HEK293 (cell line): ENCODE measurements at regions not wholly inside any gene's neighbourhood (a gene's known extent, or its start where the extent isn't known, plus 50 kb on each side); places are given as distances from the start of the nearest gene placed in this dataset.

ENCODE experiments used
- CTCF ChIA-PET: fragments of 350-600 bp; formaldehyde crosslinking; extraction: SDS; loops from one replicate; lab custom pipeline; 2021; ENCODE audit warnings: antibody characterized with exemption; lab: Yijun Ruan, JAX
- POLR2A ChIA-PET: fragments of 300-600 bp; formaldehyde crosslinking; extraction: SDS; loops from one replicate; lab custom pipeline; 2020; ENCODE audit warnings: antibody characterized with exemption, inconsistent platforms; lab: Yijun Ruan, JAX
- H3K27ac ChIP-seq: fragments of 200-500 bp; sonication (Bioruptor generic); 2 replicates; pipeline ENCODE4 v1.5.1; 2014; ENCODE audit warnings: low read depth, low read length, control low read depth, inconsistent platforms; ENCODE audit errors: extremely low read depth
- H3K36me3 ChIP-seq, 2 experiments: fragments of 200-500 bp in 1 of 2; sonication (Bioruptor generic) in 1 of 2; 1 replicate in 1 of 2; 2 replicates in 1 of 2; pipeline ENCODE4 v1.5.1; 2014 to 2017; ENCODE audit warnings: inconsistent platforms in 2 of 2, low read length in 2 of 2; ENCODE audit not compliant: control insufficient read depth in 2 of 2, insufficient read depth in 1 of 2
- H3K4me1 ChIP-seq: fragments of 200-500 bp; sonication (Bioruptor generic); 2 replicates; pipeline ENCODE4 v1.5.1; 2014; ENCODE audit warnings: mild to moderate bottlenecking, low read length, inconsistent platforms; ENCODE audit not compliant: control insufficient read depth, insufficient read depth
- H3K4me3 ChIP-seq: 2 replicates; pipeline ENCODE4 v1.5.1; 2011; ENCODE audit warnings: low read depth, mild to moderate bottlenecking, control low read depth, low read length, moderate library complexity
- H3K9me3 ChIP-seq: fragments of 200-500 bp; sonication (Bioruptor generic); 2 replicates; pipeline ENCODE4 v1.5.1; 2014; ENCODE audit warnings: low read depth, low read length, inconsistent platforms; ENCODE audit not compliant: control insufficient read depth, insufficient read depth
- WT1 ChIP-seq: fragments of 450-650 bp; formaldehyde crosslinking; IDR thresholded peaks from 2 replicates; pipeline ENCODE4 v1.5.1; 2016; ENCODE audit warnings: missing biosample characterization, missing genetic modification characterization
- YY2 ChIP-seq: fragments of 450-650 bp; formaldehyde crosslinking; IDR thresholded peaks from 2 replicates; pipeline ENCODE4 v1.5.1; 2016; ENCODE audit warnings: missing biosample characterization, missing genetic modification characterization
- ZBTB1 ChIP-seq: fragments of 450-650 bp; formaldehyde crosslinking; IDR thresholded peaks from 2 replicates; pipeline ENCODE4 v1.5.1; 2016; ENCODE audit warnings: missing biosample characterization, missing genetic modification characterization
- ZBTB6 ChIP-seq: fragments of 450-650 bp; formaldehyde crosslinking; IDR thresholded peaks from 2 replicates; pipeline ENCODE4 v1.5.1; 2017; ENCODE audit warnings: missing biosample characterization, missing genetic modification characterization
- ZNF10 ChIP-seq: fragments of 450-650 bp; formaldehyde crosslinking; IDR thresholded peaks from 2 replicates; pipeline ENCODE4 v1.5.1; 2017; ENCODE audit warnings: missing biosample characterization, missing genetic modification characterization
- ZNF112 ChIP-seq: fragments of 450-650 bp; formaldehyde crosslinking; IDR thresholded peaks from 2 replicates; pipeline ENCODE4 v1.5.0; 2017; ENCODE audit warnings: missing biosample characterization, missing genetic modification characterization
- ZNF121 ChIP-seq: fragments of 450-650 bp; formaldehyde crosslinking; IDR thresholded peaks from 2 replicates; pipeline ENCODE4 v1.5.1; 2016; ENCODE audit warnings: missing biosample characterization, missing genetic modification characterization
- ZNF132 ChIP-seq: fragments of 450-650 bp; formaldehyde crosslinking; IDR thresholded peaks from 2 replicates; pipeline ENCODE4 v1.5.1; 2017; ENCODE audit warnings: missing biosample characterization, missing genetic modification characterization, borderline replicate concordance
- ZNF146 ChIP-seq: fragments of 450-650 bp; formaldehyde crosslinking; IDR thresholded peaks from 2 replicates; pipeline ENCODE4 v1.5.1; 2016; ENCODE audit warnings: missing biosample characterization, missing genetic modification characterization
- ZNF157 ChIP-seq: fragments of 450-650 bp; formaldehyde crosslinking; IDR thresholded peaks from 2 replicates; pipeline ENCODE4 v1.5.1; 2016; ENCODE audit warnings: missing biosample characterization, missing genetic modification characterization
- ZNF19 ChIP-seq: fragments of 450-650 bp; formaldehyde crosslinking; IDR thresholded peaks from 2 replicates; pipeline ENCODE4; 2016; ENCODE audit warnings: missing biosample characterization, missing genetic modification characterization, low read depth
- ZNF26 ChIP-seq: fragments of 450-650 bp; formaldehyde crosslinking; IDR thresholded peaks from 2 replicates; pipeline ENCODE4 v1.5.1; 2016; ENCODE audit warnings: missing biosample characterization, missing genetic modification characterization
- ZNF354C ChIP-seq: fragments of 450-650 bp; formaldehyde crosslinking; IDR thresholded peaks from 2 replicates; pipeline ENCODE4 v1.5.1; 2016; ENCODE audit warnings: missing biosample characterization, missing genetic modification characterization, low read depth, borderline replicate concordance
- ZNF426 ChIP-seq: fragments of 450-650 bp; formaldehyde crosslinking; IDR thresholded peaks from 2 replicates; pipeline ENCODE4 v1.5.1; 2017; ENCODE audit warnings: missing biosample characterization, missing genetic modification characterization, mild to moderate bottlenecking, inconsistent platforms, moderate library complexity
- ZNF48 ChIP-seq: fragments of 450-650 bp; formaldehyde crosslinking; IDR thresholded peaks from 2 replicates; pipeline ENCODE4 v1.5.1; 2016; ENCODE audit warnings: missing biosample characterization, missing genetic modification characterization
- ZNF501 ChIP-seq: fragments of 450-650 bp; formaldehyde crosslinking; IDR thresholded peaks from 2 replicates; pipeline ENCODE4 v1.5.1; 2016; ENCODE audit warnings: missing biosample characterization, missing genetic modification characterization
- ZNF555 ChIP-seq: fragments of 450-650 bp; formaldehyde crosslinking; conservative IDR thresholded peaks from 2 replicates; pipeline ENCODE4 v1.5.1; 2017; ENCODE audit warnings: missing biosample characterization, mild to moderate bottlenecking, missing genetic modification characterization, inconsistent platforms
- ZNF76 ChIP-seq: fragments of 450-650 bp; formaldehyde crosslinking; IDR thresholded peaks from 2 replicates; pipeline ENCODE4; 2016; ENCODE audit warnings: low read depth, missing biosample characterization, missing genetic modification characterization, borderline replicate concordance

GRCh38 chr5:158435161-158435616 is 576.2 kb upstream of the CLINT1 start:
- POLR2A ChIA-PET, result interaction anchor here (0.8 kb wide), 1 partner anchor 14 kb away, joined by 3 read pairs; no protein-coding TSS in a partner anchor
- CTCF ChIA-PET, result interaction anchor here (0.6 to 1.2 kb wide), 4 partner anchors 13 to 515 kb away, joined by 3 to 5 read pairs (median 4); no protein-coding TSS in a partner anchor
- no peaks in the 10 kb centered on the region for H3K36me3 ChIP-seq
- H3K27ac ChIP-seq, result no peak overlapping the region
- no peaks in the 10 kb centered on the region for H3K4me1 ChIP-seq
- H3K4me3 ChIP-seq, result no peak overlapping the region
- no peaks in the 10 kb centered on the region for H3K9me3 ChIP-seq
- TF ChIP-seq ZNF10 (tag by site-specific recombination) (no peak), ZNF112 (tag by site-specific recombination) (no peak), ZNF157 (no peak), ZNF501 (no peak), YY2 (tag by site-specific recombination) (no peak), ZNF132 (tag by site-specific recombination) (no peak), ZBTB6 (no peak), ZNF354C (tag by site-specific recombination) (no peak), WT1 (tag by site-specific recombination) (no peak), ZNF76 (tag by site-specific recombination) (no peak), ZBTB1 (tag by site-specific recombination) (no peak), ZNF26 (no peak), ZNF555 (tag by site-specific recombination) (no peak)

- POLR2A ChIA-PET, result interaction anchor here (0.8 kb wide), 1 partner anchor 13 kb away, joined by 3 read pairs; no protein-coding TSS in a partner anchor
- CTCF ChIA-PET, result interaction anchor here (0.6 kb wide), 2 partner anchors 80 to 514 kb away, joined by 3 read pairs; no protein-coding TSS in a partner anchor
- no peaks in the 10 kb centered on the region for H3K4me1 ChIP-seq
- H3K9me3 ChIP-seq, result no peaks in the 10 kb centered on the region
- H3K27ac ChIP-seq, result no peak overlapping the region
- H3K36me3 ChIP-seq, result no peaks in the 10 kb centered on the region
- TF ChIP-seq ZNF48 (tag by site-specific recombination) (no peak), ZNF426 (tag by site-specific recombination) (no peak), ZNF146 (tag by site-specific recombination) (no peak), ZNF19 (tag by site-specific recombination) (no peak)
- H3K4me3 ChIP-seq, result no peak overlapping the region
Measured at GRCh38 chr5:158434749-158435148, 575.8 kb upstream of the CLINT1 start.

GRCh38 chr5:158433634-158434033 is 574.7 kb upstream of the CLINT1 start:
- H3K36me3 ChIP-seq, result no peaks in the 10 kb centered on the region
- CTCF ChIA-PET, result no interaction called here
- no peaks in the 10 kb centered on the region for H3K4me1 ChIP-seq
- H3K9me3 ChIP-seq, result no peaks in the 10 kb centered on the region
- no peak overlapping the region for H3K27ac ChIP-seq
- POLR2A ChIA-PET, result no interaction called here
- TF ChIP-seq ZNF121 (tag by site-specific recombination), result no peak
- no peak overlapping the region for H3K4me3 ChIP-seq
